ENCODE measurements at regions not wholly inside any gene's neighbourhood (a gene's known extent, or its start where the extent isn't known, plus 50 kb on each side); places are given as distances from the start of the nearest gene placed in this dataset.

DNA sequence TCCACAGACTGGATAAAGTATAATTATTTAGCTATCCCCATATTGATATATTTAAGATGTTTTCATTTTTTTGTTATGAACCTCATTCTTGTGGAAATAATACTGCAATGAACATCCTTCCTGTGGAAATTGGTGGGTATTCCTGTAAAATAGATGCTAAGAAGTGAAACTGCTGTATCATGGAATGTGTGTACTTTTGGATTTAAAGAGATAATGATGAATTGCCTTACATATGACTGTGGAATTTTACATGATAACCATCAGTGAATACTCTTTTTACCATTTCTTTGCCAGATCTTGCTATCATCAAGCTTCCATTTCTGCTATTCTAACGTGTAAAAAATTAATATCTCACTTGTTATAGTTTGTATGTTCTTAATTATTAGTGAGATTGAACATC is 847.9 kb downstream of the EFNA5 start:
- ATAC-seq = no peak

DNA sequence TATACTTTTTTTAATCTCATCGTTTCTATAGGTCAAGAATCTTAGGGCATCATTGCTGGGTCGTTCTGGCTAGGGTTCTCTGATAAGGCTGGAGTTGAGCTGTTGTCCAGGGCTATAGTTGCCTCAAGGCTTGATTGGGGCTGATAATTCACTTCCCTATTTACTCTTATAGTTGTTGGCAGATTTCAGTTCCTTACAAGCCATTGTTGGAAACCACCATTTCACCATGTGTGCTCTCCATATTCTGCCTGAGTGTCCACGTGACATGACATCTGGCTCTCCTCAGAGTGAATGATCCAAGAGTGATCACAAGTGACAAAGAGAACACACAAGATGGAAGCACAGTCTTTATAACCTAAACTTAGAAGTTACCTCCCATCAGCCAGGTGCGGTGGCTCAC is 852.2 kb downstream of the EFNA5 start:
- DNase-seq (no peak), ATAC-seq (no peak)
- Histone ChIP-seq H3K27ac (no peak overlapping the region), H3K4me1 (no peaks in the 10 kb centered on the region), H3K9me3 (no peaks in the 10 kb centered on the region), H3K36me3 (no peaks in the 10 kb centered on the region), H3K27me3 (no peaks in the 10 kb centered on the region), H3K4me3 (no peak overlapping the region)
- intact Hi-C loops (cut with DNase I; ENCODE audit: low total_unique reads) = no loop called here
- in situ Hi-C loops (cut with MboI; ENCODE audit: low sequenced_read_pairs in 4 of 4) = no loop called here
- TF ChIP-seq POLR2A (IDR thresholded peaks at IDR 0.05) = no peak
- TF ChIP-seq, protein P1, sequence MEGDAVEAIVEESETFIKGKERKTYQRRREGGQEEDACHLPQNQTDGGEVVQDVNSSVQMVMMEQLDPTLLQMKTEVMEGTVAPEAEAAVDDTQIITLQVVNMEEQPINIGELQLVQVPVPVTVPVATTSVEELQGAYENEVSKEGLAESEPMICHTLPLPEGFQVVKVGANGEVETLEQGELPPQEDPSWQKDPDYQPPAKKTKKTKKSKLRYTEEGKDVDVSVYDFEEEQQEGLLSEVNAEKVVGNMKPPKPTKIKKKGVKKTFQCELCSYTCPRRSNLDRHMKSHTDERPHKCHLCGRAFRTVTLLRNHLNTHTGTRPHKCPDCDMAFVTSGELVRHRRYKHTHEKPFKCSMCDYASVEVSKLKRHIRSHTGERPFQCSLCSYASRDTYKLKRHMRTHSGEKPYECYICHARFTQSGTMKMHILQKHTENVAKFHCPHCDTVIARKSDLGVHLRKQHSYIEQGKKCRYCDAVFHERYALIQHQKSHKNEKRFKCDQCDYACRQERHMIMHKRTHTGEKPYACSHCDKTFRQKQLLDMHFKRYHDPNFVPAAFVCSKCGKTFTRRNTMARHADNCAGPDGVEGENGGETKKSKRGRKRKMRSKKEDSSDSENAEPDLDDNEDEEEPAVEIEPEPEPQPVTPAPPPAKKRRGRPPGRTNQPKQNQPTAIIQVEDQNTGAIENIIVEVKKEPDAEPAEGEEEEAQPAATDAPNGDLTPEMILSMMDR (IDR thresholded peaks at IDR 0.05 in 4 of 5, conservative IDR thresholded peaks at IDR 0.05 in 1 of 5) = no peak

More for the DNA sequence above, 847.9 kb downstream of the EFNA5 start:
- H3K27ac ChIP-seq = no peak overlapping the region
- in situ Hi-C loops (cut with MboI; ENCODE audit: low sequenced_read_pairs in 4 of 4) = no loop called here
- no peak overlapping the region for H3K4me3 ChIP-seq
- no peaks in the 10 kb centered on the region for H3K36me3 ChIP-seq
- no peaks in the 10 kb centered on the region for H3K9me3 ChIP-seq
- DNase-seq = no peak
- intact Hi-C loops (cut with DNase I; ENCODE audit: low total_unique reads) = no loop called here
- H3K4me1 ChIP-seq = no peaks in the 10 kb centered on the region
- TF ChIP-seq POLR2A (IDR thresholded peaks at IDR 0.05) = no peak
- TF ChIP-seq, protein P1 (IDR thresholded peaks at IDR 0.05 in 4 of 5, conservative IDR thresholded peaks at IDR 0.05 in 1 of 5) = no peak
- H3K27me3 ChIP-seq = no peaks in the 10 kb centered on the region

DNA sequence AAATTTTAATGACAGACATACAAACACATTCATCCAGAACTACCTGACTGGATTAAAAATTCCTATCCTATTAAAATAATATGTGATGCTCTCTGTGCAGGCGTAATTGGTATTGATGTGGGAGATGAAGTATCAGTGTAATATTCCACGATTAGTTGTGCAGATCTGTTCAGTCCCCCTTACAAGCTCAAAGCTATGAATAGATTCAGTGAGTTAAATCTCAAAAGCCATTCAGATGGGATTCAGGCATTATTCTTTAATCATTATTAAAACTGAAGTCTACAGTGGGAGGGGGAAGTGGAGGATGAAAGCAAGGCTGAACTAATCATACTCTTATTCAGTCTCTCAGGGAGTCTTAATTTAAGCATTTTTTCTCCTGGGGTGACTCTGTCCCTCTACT is 855.8 kb downstream of the EFNA5 start:
- DNase-seq = no peak
- TF ChIP-seq POLR2A (IDR thresholded peaks at IDR 0.05) = no peak
- TF ChIP-seq, protein P1 (IDR thresholded peaks at IDR 0.05 in 4 of 5, conservative IDR thresholded peaks at IDR 0.05 in 1 of 5) = no peak
- no peak overlapping the region for H3K27ac ChIP-seq
- H3K4me1 ChIP-seq = no peaks in the 10 kb centered on the region
- in situ Hi-C loops (cut with MboI; ENCODE audit: low sequenced_read_pairs in 4 of 4) (no loop called here), intact Hi-C loops (cut with DNase I; ENCODE audit: low total_unique reads) (no loop called here)
- no peaks in the 10 kb centered on the region for H3K36me3 ChIP-seq
- no peak for ATAC-seq
- H3K9me3 ChIP-seq = no peaks in the 10 kb centered on the region
- H3K27me3 ChIP-seq = no peaks in the 10 kb centered on the region
- no peak overlapping the region for H3K4me3 ChIP-seq

DNA sequence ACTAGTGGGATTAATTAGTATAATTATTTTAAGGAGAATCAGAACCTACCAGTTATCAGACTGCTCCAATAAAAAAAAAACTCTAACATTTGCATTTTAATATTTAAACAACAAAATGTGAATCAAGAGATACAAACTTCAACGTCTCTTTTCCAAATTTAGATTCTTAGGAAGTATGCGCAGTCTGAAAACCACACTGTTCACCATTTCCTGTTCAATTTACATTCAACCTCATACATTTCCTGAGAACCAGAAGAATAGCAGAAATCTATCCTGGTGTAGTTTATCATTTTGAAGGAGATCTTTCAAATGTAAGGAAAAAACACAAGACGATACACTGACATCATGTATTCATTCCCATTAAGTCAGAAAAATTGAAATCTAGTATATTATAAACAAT is 869.2 kb downstream of the EFNA5 start:
- TF ChIP-seq, protein P1 (IDR thresholded peaks at IDR 0.05 in 4 of 5, conservative IDR thresholded peaks at IDR 0.05 in 1 of 5) = no peak
- no peak for TF ChIP-seq POLR2A (IDR thresholded peaks at IDR 0.05)
- no peaks in the 10 kb centered on the region for H3K36me3 ChIP-seq
- H3K4me3 ChIP-seq = no peak overlapping the region
- intact Hi-C loops (cut with DNase I; ENCODE audit: low total_unique reads) (no loop called here), in situ Hi-C loops (cut with MboI; ENCODE audit: low sequenced_read_pairs in 4 of 4) (no loop called here)
- ATAC-seq (no peak), DNase-seq (no peak)
- no peaks in the 10 kb centered on the region for H3K9me3 ChIP-seq
- no peaks in the 10 kb centered on the region for H3K4me1 ChIP-seq
- no peak overlapping the region for H3K27ac ChIP-seq
- H3K27me3 ChIP-seq = no peaks in the 10 kb centered on the region

DNA sequence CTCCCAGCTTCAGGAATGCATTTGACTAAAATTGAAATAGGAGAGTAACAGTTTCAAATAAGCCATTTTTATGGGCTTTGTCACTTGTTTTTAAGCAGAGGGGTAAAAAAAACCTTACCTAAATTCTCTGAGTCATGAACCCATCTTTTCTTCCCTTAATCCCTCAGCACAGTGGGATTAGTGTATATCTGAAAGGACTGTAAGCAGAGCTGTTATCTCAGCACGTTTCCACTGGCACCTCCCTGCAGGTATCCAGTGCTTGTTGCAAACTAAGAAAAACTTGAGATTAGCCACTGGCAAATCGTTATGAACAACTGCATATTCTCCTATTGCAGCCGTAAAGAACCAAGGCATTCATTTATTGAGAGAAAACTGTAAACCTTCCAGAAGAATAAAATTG is 872.7 kb downstream of the EFNA5 start:
- ATAC-seq (no peak), DNase-seq (no peak)
- intact Hi-C loops (cut with DNase I; ENCODE audit: low total_unique reads) = no loop called here
- Histone ChIP-seq H3K27ac (no peak overlapping the region), H3K4me1 (no peaks in the 10 kb centered on the region), H3K9me3 (no peaks in the 10 kb centered on the region), H3K4me3 (no peak overlapping the region), H3K27me3 (no peaks in the 10 kb centered on the region), H3K36me3 (no peaks in the 10 kb centered on the region)
- in situ Hi-C loops (cut with MboI; ENCODE audit: low sequenced_read_pairs in 4 of 4) = no loop called here
- TF ChIP-seq, protein P1 (IDR thresholded peaks at IDR 0.05 in 4 of 5, conservative IDR thresholded peaks at IDR 0.05 in 1 of 5) = no peak
- TF ChIP-seq POLR2A (IDR thresholded peaks at IDR 0.05) = no peak
